GM19455 (cell line): ENCODE measurements at regions not wholly inside any gene's neighbourhood (a gene's known extent, or its start where the extent isn't known, plus 50 kb on each side); places are given as distances from the start of the nearest gene placed in this dataset.

Experiments
- ATAC-seq: cut with Tn5 transposase; IDR thresholded peaks from one replicate; pipeline ENCODE4 v1.9.1; 2021; ENCODE audit not compliant: unreplicated experiment

DNA sequence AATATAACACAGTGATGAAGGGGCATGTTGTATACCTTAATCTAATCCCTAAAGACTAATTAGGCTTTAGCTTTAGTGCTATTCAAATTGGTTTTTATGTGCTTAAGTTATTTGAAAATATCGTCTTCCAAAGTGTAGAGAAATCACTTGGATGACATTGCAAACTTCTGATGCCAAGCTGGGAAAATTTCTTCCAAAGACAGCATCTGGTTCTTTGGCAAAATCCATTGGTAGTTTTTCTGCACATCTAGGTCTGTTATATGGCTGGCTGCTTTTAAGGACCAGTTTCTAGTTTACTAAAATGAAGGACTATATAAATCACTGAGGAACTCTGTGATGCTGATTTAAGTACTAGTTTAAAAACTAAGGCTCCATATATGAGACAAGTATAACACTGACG, 2362.3 kb downstream of the PCDH9 start:
- ATAC-seq = no peak

DNA sequence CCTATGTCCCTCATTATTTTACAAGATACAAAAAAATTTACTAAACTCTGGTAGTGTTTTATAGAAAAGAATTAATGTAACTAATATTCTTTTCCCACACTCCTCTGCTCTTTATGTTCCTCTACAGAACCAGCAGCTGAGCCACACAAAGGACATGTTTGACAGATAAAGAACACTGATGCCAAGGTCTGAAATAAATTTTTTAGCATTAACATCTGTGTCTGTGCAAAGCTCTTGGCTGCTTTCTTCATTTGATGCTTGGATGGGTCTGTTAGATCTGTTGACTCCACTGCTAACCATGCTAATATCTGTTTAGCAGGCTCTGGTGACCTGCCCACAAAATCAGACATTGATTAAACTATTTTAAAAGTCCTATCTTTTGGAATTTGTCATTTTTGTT, 2363.8 kb downstream of the PCDH9 start:
- no peak for ATAC-seq

GRCh38 chr13:64855506-64855905, 2374.6 kb downstream of the PCDH9 start:
- ATAC-seq = no peak

- no peak for ATAC-seq
Measured at GRCh38 chr13:64850017-64850416, 2380.1 kb downstream of the PCDH9 start.

DNA sequence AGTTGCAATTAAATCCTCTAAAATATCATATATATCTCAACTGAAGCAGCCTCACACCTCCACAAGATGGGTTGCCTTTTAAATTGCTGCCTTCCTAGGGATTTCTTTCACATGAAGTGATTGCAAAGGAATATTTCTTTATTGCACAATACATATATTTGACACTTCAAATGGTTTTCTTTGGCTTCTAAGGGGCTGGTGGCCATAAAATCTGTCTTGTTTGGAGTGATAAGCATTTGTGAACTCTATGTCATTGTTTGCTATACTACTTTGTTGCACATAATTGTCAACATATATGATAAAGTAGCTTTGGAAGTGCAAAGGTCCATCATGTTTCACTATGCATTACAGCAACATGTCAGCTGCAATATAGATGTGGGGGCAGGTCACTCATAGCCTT, 2380.9 kb downstream of the PCDH9 start:
- no peak for ATAC-seq

GRCh38 chr13:64847767-64848166, 2382.4 kb downstream of the PCDH9 start:
- no peak for ATAC-seq

- no peak for ATAC-seq
Measured at GRCh38 chr13:64845110-64845509, 2385.0 kb downstream of the PCDH9 start.

DNA sequence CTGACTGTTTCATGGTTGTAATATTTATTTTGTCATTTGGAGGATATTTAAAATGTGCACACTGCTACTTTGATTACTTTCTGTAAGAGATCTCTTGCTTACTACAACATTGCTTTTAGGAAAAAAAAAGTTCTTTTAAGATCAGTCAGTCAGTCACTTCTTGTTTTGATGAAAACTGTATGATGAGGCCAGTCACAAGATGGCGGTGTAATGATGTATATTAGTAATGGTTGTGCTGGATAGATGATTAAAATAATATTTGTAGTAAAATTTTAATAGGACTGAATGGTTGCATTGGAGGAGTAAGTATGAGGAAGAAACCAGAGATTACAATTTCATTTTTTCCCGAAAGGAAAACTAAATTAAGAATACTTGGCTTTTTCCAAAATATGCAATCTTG, 2411.1 kb downstream of the PCDH9 start:
- no peak for ATAC-seq

DNA sequence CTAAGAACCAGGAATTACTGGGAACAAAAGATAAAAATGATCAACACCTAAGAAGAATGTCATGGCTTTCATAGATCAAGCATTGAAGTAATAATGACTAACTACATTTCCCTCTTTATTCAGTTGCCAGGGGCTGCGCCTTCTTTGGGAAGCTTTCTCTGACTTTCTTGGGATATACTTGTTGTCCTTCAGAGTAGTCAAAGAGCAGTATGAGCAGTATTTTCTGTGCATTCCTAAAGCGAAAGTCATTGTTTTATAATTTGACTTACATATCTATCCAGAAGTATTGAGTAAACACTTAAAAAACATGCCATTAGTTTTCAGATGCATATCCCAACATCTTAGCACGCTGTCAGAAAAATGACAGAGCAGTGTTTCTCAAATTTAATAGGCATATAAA, 2412.4 kb downstream of the PCDH9 start:
- ATAC-seq = no peak

GRCh38 chr13:64810750-64811149, 2419.4 kb downstream of the PCDH9 start:
- ATAC-seq = no peak

DNA sequence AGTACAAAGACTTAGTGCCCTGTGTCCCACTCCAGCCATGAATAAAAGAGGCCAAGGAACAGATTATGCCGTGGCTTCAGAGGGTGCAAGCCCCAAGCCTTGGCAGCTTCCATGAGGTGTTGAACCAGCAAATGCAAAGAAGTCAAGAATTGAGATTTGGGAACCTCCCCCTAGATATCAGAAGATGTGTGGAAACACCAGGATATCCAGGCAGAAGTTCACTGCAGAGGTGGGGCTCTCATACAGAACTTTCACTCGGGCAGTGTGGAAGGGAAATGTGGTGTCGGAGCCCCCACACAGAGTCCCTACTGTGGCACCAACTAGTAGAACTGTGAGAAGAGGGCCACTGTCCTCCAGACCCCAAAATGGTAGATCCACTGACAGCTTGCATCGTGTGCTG, 2421.4 kb downstream of the PCDH9 start:
- ATAC-seq = no peak

DNA sequence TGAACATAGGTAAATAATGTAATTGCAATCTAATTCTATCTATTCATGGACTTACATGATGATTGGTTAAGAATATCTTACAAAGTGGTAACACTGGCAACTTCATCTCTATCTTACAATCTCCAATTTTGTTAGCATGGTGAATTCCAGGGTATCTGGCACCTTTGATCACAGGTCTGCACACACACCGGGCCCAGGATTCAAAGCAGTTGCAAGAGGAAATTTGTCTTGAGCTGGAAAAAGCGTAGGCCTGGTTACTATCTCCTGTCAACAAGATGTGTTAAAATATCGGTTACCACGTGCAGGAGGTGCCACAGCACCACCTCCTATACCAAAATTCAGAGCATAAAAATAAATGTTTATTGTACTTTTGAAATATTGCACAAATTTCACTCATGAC, 2428.4 kb downstream of the PCDH9 start:
- ATAC-seq = no peak

- ATAC-seq = no peak
Measured at GRCh38 chr13:64798422-64798821, 2431.7 kb downstream of the PCDH9 start.

DNA sequence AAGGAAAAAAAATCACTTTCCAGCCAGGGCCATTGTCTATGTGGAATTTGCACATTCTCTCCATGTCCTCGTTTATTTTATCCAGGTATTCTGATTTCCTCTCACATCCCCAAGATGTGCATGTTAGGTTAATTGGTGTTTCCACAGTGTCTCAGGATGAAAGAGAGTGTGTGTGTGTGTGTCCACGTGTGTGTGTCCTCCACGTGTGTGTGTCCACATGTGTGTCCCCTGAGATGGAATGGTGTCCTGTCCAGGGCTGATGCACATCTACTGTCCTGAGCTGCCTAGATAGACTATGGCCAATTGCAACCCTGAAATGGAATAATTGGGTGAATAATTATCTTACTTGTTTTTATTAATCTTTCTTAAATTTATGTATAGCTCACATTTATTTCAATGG, 2436.5 kb downstream of the PCDH9 start:
- no peak for ATAC-seq

- no peak for ATAC-seq
Measured at GRCh38 chr13:64793131-64793530, 2437.0 kb downstream of the PCDH9 start.

GRCh38 chr13:64791373-64791772, 2438.8 kb downstream of the PCDH9 start:
- no peak for ATAC-seq

GRCh38 chr13:64782466-64782865, 2447.7 kb downstream of the PCDH9 start:
- no peak for ATAC-seq

DNA sequence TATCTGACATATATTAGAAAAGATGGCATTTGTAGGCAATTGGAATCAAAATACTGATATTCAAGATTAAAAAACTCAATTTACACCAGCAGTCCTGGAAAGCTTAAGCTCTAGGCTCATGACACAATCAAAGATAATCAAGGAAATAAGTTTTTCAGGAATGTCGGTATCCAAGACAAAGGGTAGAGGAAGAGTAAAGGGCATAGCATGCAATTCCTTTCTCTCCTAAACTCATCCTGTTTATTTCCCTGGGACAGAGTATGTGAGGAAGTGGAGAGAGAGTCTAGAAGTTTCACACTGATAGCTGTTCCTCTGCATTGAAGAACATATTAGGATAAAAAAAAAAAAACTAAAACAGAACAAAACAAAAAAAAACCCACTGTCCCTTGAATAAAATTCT, 2452.1 kb downstream of the PCDH9 start:
- no peak for ATAC-seq

- no peak for ATAC-seq
Measured at GRCh38 chr13:64774915-64775314, 2455.2 kb downstream of the PCDH9 start.

DNA sequence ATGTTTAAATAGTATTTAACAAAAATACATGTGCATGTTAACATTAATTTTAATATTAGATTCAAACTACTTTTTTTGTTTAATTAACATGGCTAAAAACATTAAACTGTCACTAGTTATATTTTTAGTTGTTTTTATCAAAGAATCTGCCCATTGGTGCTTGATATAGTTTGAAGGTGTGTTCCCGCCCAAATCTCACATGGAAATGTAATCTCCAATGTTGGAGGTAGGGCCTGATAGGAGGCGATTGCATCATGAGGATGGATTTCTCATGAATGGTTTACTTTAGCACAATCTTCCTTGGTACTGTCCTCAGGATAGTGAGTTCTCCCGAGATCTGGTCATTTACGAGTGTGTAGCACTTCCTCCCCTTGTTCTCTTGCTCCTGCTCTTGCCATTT, 2459.4 kb downstream of the PCDH9 start:
- no peak for ATAC-seq

- no peak for ATAC-seq
Measured at GRCh38 chr13:64767054-64767453, 2463.1 kb downstream of the PCDH9 start.

GRCh38 chr13:64765636-64766035, 2464.5 kb downstream of the PCDH9 start:
- no peak for ATAC-seq

- no peak for ATAC-seq
Measured at GRCh38 chr13:64758521-64759244, 2471.5 kb downstream of the PCDH9 start.
